UCSD-AML1 (cell line): ENCODE measurements at regions not wholly inside any gene's neighbourhood (a gene's known extent, or its start where the extent isn't known, plus 50 kb on each side); places are given as distances from the start of the nearest gene placed in this dataset.
"Not testable (repeated sequence)": the region's sequence is repeated elsewhere in the genome, so short reads cannot be mapped to it uniquely, and the experiment has no call there.

Experiments
- DNase-seq: peaks from one replicate; lab custom pipeline; 2025; ENCODE audit not compliant: unreplicated experiment; lab: John Stamatoyannopoulos, UW

DNA sequence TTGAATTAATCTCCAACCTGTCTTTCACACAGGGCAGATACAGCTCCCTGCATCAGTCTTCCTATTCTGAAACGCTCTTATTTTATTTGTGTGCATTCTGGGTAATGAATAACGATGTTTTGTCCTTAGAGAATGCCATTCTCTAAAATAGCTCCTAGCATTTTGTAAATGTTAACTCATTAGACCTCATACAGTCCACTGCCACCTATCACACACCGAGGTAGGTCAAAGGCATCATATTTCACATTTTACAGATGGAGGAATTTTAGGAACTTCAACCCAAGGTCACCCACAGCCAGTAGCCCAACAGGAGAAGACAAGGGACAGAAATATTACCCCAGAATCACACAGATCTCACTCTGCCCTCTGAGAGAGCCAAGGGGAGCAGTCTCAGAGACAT is 455.4 kb upstream of the GYPC start:
- no peak for DNase-seq

DNA sequence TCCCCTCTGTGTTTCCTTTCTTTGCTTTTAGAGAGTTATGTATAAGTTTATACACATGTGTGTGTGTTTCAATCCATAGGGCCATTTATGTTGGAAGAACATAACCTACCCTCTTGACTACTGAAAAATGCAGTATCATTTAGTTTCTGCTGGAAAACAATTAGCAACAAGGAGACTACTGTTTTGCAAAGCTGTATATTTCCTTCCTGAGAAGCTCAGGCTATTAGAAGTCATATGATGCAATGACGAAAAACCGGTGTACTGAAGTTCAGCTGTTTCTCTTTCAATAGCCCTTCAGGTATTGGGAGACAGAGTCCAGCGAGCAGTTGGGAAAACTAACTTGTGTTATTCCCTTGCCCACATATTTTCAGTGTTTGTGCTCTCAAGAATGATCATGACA is 447.7 kb upstream of the GYPC start:
- DNase-seq = no peak

DNA sequence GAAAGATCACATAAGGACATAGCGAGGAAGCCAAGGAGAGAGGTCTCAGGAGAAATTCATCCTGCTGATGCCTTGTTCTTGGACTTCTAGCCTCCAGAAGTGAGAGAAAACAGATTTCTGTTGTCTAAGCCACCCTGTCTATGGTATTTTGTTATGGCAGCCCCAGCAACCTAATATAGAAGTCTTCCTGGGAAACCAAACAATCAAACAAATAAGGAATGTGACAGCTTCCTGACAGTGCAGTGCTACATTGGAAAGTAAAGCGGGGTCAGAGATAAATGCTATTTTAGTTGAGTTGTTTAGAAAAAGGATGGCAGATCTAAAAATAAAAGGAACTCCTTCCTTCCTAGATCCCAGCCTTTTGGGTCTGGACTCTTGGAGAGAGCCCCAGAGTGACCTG is 443.2 kb upstream of the GYPC start:
- DNase-seq = no peak

DNA sequence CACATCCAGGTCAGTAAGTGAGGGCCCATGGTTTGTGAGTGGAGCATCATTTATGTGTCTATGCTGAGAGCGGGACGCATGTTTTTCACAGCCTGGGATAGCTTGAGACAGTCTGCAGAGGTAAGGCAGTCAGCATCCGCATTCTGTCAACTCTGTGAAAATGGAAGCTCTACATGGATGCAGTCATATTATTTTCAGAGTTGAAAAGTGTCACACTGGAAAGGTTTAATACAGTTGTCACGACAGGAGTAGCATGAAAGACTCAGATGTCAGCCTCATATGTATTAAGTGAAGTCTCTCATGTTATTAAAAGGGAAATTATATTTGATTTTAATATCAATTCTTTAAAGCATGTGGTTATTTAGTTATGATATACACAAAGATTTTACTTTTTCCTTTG is 436.9 kb upstream of the GYPC start:
- DNase-seq = no peak

DNA sequence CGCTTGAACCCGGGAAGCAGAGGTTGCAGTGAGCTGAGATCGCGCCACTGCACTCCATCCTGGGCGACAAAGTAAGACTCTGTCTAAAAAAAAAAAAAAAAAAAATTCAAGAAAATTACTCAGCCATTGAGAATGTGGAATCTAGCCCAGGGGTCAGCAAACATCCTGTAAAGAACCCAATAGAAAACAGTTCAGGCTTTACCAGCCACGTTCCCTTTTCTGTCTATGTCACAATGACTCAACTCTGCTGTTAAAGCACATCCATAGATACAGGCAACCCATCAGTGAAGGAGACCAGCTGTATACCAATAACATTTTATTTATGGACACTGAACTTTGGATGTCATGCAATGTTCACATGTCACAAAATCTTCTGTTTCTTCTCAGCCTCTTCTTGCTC is 435.6 kb upstream of the GYPC start:
- no peak for DNase-seq

DNA sequence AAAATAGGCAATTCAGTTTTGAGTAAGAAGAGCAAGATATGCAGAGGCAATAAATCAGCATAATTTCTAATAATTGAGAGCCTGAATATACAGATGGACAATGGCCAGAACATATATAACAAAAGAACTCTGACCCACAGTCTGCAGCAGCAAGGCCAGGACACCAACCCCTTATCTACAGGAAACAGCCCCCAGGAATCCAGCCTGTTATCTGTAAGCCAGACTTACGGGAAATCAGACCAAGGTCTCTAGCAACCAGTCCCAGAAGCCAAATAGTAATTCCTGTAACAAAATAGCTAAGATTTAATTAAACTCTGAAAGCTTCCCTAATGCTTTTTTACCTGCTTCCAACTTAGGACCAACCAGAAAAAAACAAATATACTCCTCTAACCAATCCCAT is 434.5 kb upstream of the GYPC start:
- DNase-seq = no peak

DNA sequence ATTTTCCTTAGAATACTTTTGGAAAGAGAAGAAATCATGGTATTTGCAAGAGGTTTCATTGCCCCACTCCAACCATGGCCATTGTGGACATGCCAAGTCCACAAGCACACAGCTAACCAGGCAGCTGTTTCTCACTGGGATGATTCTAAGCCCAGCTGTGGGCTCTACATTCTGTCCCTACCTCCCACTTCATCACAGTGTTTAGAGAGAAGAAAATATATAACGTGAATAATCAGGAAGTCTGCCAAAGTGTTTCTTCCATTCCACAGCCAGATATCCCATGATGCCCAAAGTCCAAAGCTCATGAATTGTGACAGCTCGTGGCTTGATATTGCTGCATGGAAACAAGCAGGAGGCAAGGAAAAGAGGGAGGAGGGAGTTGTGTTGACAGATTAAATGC is 433.7 kb upstream of the GYPC start:
- DNase-seq = no peak

DNA sequence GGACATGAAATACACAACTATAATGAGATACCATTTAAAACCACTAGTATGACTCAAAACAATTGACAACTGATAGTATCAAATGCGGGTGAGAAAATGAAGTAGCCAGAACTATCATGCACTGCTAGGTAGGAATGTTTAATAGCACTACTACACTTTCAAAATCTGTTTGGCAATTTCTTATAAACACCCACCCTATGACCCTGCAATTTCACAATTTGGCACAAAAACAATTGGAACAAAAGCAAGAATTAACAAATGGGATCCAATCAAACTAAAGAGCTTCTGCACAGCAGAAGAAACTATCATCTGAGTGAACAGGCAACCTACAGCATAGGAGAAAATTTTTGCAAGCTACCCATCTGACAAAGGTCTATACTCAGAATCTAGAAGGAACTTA is 431.2 kb upstream of the GYPC start:
- DNase-seq = no peak

DNA sequence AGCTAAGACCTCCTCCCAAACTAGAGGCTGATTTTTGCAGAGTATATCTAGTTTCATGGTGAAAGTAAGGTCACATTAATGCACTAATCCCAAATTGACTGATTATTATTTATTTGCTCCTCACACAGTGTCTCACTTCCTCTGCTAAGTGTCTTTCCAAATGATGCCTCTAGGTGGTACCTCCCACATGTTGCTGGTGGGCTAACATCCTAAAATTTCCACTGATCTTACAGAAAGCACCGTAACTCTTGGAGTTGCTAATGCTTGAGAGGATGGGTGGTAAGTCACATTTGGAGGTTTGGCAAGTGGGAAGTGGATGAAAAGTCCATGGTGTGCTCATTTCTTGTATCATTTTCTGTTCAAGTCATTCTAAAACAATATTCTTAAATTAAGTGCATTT is 428.7 kb upstream of the GYPC start:
- DNase-seq = no peak

DNA sequence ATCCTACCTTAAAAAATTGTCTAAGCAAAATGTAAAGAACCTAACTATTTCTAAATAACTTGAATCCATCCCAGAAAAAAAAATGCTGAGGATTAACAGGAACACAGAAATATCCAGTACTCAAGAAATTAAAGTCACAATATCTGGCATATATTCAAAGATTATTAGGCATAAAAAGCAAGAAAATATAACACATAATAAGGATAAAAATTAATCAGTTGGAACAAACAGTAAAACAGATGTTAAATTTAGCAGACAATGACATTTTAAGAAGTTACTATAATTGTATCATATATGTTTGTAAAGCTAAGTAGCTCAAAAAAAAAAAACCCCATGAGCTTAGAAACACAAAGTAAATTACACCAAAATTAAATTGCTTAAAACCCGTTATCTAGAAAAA is 427.4 kb upstream of the GYPC start:
- no peak for DNase-seq

DNA sequence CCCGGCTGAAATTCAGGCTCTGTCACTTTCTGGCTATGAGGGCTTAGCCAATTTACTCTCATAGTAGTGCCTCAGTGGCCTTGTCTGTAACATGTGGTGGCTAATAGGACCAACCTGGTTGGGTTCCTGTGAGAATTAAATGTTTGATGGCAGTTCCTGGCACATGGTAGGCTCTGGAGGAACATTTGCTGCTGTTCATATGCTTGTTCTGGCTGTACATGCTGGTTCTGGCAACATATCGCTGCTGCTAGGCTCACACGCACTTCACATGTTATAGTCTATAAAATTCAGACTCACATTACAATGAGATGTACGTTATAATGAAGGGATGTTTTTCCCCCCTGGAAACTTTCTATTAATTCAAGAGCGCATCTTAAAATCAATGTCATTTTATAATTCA is 417.7 kb upstream of the GYPC start:
- DNase-seq = no peak

DNA sequence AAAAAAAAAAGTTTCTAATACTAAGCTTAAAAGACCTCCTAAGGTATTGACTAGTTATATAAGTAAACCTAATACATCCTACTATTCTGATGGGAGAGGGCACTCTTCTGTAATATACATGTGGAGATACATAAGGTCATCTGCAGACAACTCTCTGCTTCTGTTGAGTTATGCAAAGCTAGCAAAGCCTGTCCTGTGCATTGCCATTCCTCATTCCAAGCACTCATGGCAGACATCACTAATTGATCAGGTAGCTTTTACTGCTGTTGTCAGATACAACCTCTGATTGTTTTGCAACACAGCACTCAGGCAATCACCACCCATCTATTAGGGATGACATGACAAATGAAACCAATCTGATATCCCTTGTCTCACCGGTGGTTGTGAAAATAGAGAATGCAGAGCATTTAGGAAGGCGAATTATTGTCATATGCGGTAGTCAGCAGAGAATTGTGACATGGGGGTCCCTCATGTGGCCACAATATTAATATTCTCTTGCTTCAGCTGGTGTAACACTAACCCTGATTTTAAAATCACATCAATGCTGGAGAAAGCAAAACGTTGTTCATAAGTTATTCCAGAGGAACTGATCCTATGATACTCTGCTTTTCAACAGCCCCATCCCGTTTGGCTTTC is 416.5 kb upstream of the GYPC start:
- DNase-seq = no peak

DNA sequence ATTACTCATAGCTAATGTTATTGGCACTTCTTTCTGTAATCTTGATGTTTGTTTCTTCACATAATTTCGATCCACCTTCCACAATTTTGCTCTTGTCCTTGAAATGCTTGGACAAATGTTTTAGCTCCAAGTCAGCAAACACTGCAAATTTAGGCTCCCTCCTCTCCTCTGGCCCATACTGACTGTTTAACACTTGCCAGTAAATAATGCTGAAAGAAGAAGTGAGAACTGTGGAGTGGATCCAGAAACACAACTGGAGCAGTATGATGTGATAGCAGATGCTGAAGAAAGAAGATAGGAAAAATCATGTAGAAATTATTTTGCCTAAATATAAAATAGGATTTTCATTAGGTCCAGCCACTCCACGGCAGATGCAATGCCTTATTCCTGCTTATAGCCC is 415.0 kb upstream of the GYPC start:
- DNase-seq = no peak

DNA sequence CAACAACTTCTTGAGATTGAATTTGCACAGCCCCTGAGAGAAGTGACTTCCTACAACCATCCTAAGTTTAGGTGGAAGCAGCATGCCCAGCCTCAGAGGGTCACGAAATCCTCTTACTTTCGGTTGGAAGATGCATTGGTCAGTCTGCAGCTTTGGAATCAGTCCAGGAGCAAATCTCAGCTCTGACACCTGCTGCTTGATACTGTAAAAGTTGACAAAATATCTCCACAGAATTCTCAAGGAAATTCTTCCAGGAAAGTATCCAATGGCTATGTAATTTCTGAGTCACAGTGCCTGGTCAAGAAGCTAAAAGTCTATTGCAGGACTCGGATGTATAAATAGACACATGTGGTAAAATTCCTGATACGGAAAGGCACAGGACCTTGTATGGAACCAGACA is 414.5 kb upstream of the GYPC start:
- no peak for DNase-seq

DNA sequence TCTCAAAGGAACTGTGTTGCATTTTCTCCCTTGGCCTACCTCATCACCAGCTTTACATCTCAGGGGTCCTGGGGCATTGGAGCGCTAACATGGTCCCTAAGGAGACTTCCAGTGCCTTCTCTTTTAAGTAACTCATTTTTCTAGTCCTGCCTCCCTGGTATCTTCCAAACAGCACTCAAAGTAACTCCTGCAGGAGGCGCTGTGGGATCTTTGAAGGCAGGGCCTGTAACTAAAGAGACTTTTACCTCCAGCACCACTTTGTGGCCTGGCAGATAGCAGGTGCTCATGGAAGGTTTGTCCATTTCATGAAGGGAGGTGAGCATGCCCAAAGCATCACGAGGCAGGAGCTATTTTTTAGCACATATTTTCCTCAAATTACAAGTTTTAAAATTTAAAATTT is 411.0 kb upstream of the GYPC start:
- DNase-seq = peak; percentile 46

DNA sequence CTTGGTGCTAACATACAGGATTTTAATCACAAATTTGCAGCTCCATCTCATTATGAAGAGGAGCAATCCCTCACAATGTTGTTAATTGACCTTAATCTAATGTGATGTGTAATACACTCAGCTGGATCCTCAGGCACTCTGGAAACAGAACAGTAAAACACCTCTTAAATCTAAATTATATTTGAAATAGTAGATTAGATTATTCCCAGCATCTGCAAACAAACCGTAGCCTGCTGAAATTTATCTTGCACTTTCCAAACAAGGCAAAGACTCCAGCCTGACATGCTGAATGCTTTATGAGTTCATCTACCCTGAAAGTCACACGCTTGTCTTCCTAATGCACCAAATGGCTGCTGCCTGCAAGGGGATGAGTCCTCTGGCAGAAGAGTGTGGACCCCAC is 402.3 kb upstream of the GYPC start:
- no peak for DNase-seq

DNA sequence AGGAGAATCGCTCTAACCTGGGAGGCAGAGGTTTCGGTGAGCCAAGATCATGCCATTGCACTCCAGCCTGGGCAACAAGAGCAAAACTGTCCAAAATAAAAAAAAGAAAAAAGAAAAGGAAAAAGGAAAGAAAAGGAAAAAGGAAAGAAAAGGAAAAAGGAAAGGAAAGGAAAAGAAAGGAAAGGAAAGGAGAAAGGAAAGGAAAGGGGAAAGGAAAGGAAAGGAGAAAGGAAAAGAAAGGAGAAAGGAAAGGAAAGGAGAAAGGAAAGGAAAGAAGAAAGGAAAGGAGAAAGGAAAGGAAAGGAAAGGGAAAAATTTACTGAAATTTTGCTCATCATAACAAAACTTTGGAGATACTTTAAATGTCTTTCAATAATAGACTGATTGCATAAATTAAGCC is 391.3 kb upstream of the GYPC start:
- DNase-seq = no peak

DNA sequence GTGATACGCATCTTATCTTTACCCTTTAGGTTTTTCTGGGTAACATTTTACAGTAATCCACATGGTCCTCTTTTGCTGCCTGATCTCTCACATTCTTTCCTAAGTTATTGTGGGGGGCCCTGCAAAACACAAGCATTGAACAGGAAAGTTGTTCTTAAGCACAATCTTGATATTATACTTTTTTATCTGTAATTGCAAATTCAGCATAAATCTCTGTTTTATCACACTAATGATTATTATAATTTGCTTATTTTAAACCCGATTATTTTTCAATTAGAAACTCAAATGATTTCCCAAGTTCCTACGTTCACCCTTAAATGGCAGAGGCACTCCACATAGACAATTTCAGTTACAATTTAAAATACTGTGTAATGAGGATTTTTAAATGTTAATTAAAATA is 386.0 kb upstream of the GYPC start:
- DNase-seq = no peak

DNA sequence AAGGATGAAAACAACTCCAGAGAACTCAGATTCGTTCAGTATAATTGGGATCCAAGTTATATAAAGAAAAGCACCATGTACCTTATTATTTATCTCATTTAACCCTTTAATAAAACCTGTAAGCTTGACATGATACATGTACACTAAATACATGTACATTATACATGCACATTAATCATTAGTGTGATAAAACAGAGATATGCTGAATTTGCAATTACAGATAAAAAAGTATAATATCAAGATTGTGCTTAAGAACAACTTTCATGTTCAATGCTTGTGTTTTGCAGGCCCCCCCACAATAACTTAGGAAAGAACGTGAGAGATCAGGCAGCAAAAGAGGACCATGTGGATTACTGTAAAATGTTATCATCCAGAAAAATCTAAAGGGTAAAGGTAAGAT is 385.4 kb upstream of the GYPC start:
- no peak for DNase-seq

DNA sequence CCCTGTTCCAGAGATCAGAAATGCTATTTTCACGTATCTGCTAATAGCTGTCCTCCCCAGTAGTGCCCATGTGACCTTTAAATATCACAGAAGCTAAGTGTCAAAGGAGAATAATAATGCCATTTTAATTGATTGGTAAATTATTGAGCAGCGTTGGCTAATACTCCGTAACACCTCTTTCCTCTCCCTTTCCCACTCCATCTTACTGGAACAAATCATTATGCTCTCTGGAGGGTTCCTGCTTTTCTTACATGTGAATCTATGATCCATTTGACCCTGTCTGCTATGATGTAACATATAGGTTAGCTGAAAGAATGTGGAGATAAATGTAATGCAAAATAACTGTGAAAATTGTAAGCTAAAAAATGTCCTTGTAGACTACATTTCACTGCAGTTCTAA is 383.6 kb upstream of the GYPC start:
- no peak for DNase-seq

DNA sequence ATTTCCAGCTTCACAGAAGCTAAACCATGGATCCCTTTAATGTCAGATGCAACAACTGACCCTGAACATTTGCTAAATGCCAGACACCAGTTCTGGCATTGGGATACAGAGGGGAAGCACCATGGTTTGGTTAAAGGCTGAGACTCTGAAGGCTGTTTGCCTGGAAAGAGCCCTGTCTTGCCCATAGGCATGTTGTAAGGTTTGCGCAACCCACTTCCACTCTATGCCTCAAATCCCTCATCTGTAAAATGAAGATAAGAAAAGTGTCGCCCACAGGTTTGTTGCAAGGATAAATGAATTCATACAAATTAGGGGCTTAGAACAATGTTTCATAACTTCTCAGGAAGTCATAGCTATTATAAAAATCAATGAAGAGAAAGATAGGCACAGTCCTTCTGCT is 380.9 kb upstream of the GYPC start:
- no peak for DNase-seq

DNA sequence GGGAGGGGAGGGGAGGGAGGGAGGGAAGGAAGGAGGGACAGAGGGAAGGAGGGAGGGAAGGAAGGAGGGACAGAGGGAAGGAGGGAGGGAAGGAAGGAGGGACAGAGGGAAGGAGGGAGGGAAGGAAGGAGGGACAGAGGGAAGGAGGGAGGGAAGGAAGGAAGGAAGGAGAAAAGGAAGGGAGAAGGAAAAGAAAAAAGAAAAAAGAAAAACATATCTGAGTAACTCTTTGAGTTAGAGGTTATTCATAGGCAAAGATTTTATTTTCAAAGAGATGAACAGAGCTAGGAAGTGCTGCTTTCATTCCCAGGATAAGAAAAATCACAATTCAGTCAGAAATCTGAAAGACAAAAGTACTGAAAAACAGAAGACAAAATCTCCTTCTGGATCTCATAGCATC is 379.7 kb upstream of the GYPC start:
- DNase-seq = not testable (repeated sequence)

DNA sequence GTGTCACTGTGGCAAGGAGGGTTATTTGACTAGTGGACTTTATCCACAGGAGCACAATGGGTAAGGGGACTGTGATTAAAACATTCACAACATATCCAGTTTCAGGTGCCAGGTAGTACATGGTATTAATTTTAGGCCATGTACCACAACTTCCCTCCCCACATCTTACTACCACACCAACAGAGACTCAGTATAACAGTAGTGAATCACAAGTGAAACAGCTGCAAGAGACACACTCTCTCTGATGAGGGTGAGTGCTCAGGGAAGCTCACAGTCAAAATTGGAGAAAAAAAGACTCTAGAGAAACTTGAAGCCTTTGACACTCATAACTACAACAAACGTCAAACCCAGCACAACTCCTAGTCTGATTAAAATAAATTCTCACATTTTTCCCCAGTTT is 367.6 kb upstream of the GYPC start:
- DNase-seq = no peak

DNA sequence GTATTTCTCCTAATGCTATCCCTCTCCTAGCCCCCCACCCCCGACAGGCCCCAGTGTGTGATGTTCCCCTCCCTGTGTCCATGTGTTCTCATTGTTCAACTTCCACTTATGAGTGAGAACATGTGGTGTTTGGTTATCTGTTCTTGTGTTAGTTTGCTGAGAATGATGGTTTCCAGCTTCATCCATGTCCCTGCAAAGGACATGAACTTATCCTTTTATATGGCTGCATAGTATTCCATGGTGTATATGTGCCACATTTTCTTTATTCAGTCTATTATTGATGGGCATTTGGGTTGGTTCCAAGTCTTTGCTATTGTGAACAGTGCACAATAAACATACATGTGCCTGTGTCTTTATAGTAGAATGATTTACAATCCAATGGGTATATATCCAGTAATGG is 362.0 kb upstream of the GYPC start:
- not testable (repeated sequence) for DNase-seq
